Inferior parietal cortex (tissue), 1 donor: ENCODE measurements at regions not wholly inside any gene's neighbourhood (a gene's known extent, or its start where the extent isn't known, plus 50 kb on each side); places are given as distances from the start of the nearest gene placed in this dataset.
A peak's percentile ranks its signal among the peaks of the same experiment; 100 is the strongest.

Experiments
- DNase-seq: peaks from one replicate; pipeline ENCODE4 v3.0.0-alpha.2; 2016; ENCODE audit errors: extremely low spot score

GRCh38 chr4:130484826-130485225 lies 1388.9 kb downstream of the C4orf33 start:
- DNase-seq = no peak

GRCh38 chr4:130485371-130485770 lies 1389.4 kb downstream of the C4orf33 start:
- no peak for DNase-seq

GRCh38 chr4:130486186-130486585 lies 1390.2 kb downstream of the C4orf33 start:
- no peak for DNase-seq

GRCh38 chr4:130486841-130487240 lies 1390.9 kb downstream of the C4orf33 start:
- no peak for DNase-seq

GRCh38 chr4:130510661-130511060 lies 1414.7 kb downstream of the C4orf33 start:
- DNase-seq = no peak

- DNase-seq = no peak
These were observed 1415.8 kb downstream of the C4orf33 start for GRCh38 chr4:130511776-130512175.

- no peak for DNase-seq
These were observed 1428.1 kb downstream of the C4orf33 start for GRCh38 chr4:130524057-130524456.

GRCh38 chr4:130530505-130530904 lies 1434.6 kb downstream of the C4orf33 start:
- DNase-seq = no peak

GRCh38 chr4:130534651-130535050 lies 1438.7 kb downstream of the C4orf33 start:
- no peak for DNase-seq

- no peak for DNase-seq
These were observed 1447.0 kb downstream of the C4orf33 start for GRCh38 chr4:130542953-130543352.

- DNase-seq = no peak
These were observed 1449.2 kb downstream of the C4orf33 start for GRCh38 chr4:130545171-130545570.

- DNase-seq = no peak
These were observed 1449.6 kb downstream of the C4orf33 start for GRCh38 chr4:130545596-130545995.

- no peak for DNase-seq
These were observed 1463.3 kb downstream of the C4orf33 start for GRCh38 chr4:130559268-130559667.

GRCh38 chr4:130563185-130563888 lies 1467.4 kb downstream of the C4orf33 start:
- DNase-seq = peak; percentile 17

- no peak for DNase-seq
These were observed 1468.0 kb downstream of the C4orf33 start for GRCh38 chr4:130563889-130564418.

- no peak for DNase-seq
These were observed 1472.8 kb downstream of the C4orf33 start for GRCh38 chr4:130568746-130569145.

- no peak for DNase-seq
These were observed 1477.8 kb downstream of the C4orf33 start for GRCh38 chr4:130573742-130574141.

- DNase-seq = no peak
These were observed 1478.3 kb downstream of the C4orf33 start for GRCh38 chr4:130574215-130574614.

- no peak for DNase-seq
These were observed 1480.3 kb downstream of the C4orf33 start for GRCh38 chr4:130576218-130576617.

GRCh38 chr4:130591091-130591490 lies 1495.1 kb downstream of the C4orf33 start:
- DNase-seq = no peak

GRCh38 chr4:130600706-130601105 lies 1504.8 kb downstream of the C4orf33 start:
- no peak for DNase-seq

- DNase-seq = no peak
These were observed 1507.1 kb downstream of the C4orf33 start for GRCh38 chr4:130603043-130603442.

- DNase-seq = no peak
These were observed 1512.2 kb downstream of the C4orf33 start for GRCh38 chr4:130608121-130608520.

GRCh38 chr4:130628531-130628930 lies 1532.6 kb downstream of the C4orf33 start:
- DNase-seq = no peak
